ENCODE measurements at regions not wholly inside any gene's neighbourhood (a gene's known extent, or its start where the extent isn't known, plus 50 kb on each side); places are given as distances from the start of the nearest gene placed in this dataset.

GRCh38 chr2:176558574-176559140 is 289.4 kb downstream of the MTX2 start:
- TF ChIP-seq NFE2L1 (CRISPR knock-in tag; IDR thresholded peaks at IDR 0.05), result no peak
- TF ChIP-seq NR2C2 (CRISPR knock-in tag; IDR thresholded peaks at IDR 0.05), result no peak
- TF ChIP-seq FOXK1 (CRISPR knock-in tag; IDR thresholded peaks at IDR 0.05), result no peak
- no peak for TF ChIP-seq CTCF (IDR thresholded peaks at IDR 0.05)
- TF ChIP-seq E2F4 (CRISPR knock-in tag; IDR thresholded peaks at IDR 0.05; ENCODE audit: borderline replicate concordance, low read depth), result no peak
- TF ChIP-seq USF2 (CRISPR knock-in tag; IDR thresholded peaks at IDR 0.05), result no peak
- TF ChIP-seq KAT7 (CRISPR knock-in tag; IDR thresholded peaks at IDR 0.05; ENCODE audit: borderline replicate concordance), result no peak
- TF ChIP-seq ZNF232 (CRISPR knock-in tag; IDR thresholded peaks at IDR 0.05), result no peak
- no peak for TF ChIP-seq MAX (CRISPR knock-in tag; IDR thresholded peaks at IDR 0.05)
- TF ChIP-seq ZBTB43 (CRISPR knock-in tag; IDR thresholded peaks at IDR 0.05), result no peak
- no peak for TF ChIP-seq NR1H2 (CRISPR knock-in tag; IDR thresholded peaks at IDR 0.05)
- TF ChIP-seq ETV6 (CRISPR knock-in tag; IDR thresholded peaks at IDR 0.05), result no peak
- no peak for TF ChIP-seq SP1 (CRISPR knock-in tag; conservative IDR thresholded peaks at IDR 0.05)

All from WTC11 (cell line).